OCI-LY1 (cell line): ENCODE measurements at regions not wholly inside any gene's neighbourhood (a gene's known extent, or its start where the extent isn't known, plus 50 kb on each side); places are given as distances from the start of the nearest gene placed in this dataset.

ENCODE experiments used
- H2AFZ ChIP-seq: fragments of 200-600 bp; sonication (generic), shearing (Covaris generic); 2 replicates; pipeline ENCODE4 v1.6.0; 2014; ENCODE audit warnings: antibody characterized with exemption, mild to moderate bottlenecking, low read length
- H3F3A ChIP-seq: fragments of 200-600 bp; sonication (generic), shearing (Covaris generic); 2 replicates; pipeline ENCODE4 v1.6.0; 2014; ENCODE audit warnings: mild to moderate bottlenecking, antibody characterized with exemption, low read length, moderate library complexity; ENCODE audit not compliant: insufficient read depth
- H3K27ac ChIP-seq: fragments of 200-600 bp; sonication (generic); 2 replicates; pipeline ENCODE4 v1.5.1; 2014; ENCODE audit warnings: low read length, mixed run types, mild to moderate bottlenecking, low read depth; ENCODE audit not compliant: poor library complexity, severe bottlenecking
- H3K27me3 ChIP-seq: fragments of 200-600 bp; sonication (generic); 2 replicates; pipeline ENCODE4 v1.6.0; 2014; ENCODE audit warnings: antibody characterized with exemption, mild to moderate bottlenecking, low read length, moderate library complexity; ENCODE audit not compliant: insufficient read depth
- H3K36me3 ChIP-seq: fragments of 200-600 bp; sonication (generic); 2 replicates; pipeline ENCODE4 v1.6.1; 2014; ENCODE audit warnings: mild to moderate bottlenecking, antibody characterized with exemption, low read length, moderate library complexity, mixed read lengths; ENCODE audit not compliant: insufficient read depth
- H3K4me1 ChIP-seq: fragments of 200-600 bp; sonication (generic); 2 replicates; pipeline ENCODE4 v1.5.1; 2014; ENCODE audit warnings: mild to moderate bottlenecking, low read length, moderate library complexity; ENCODE audit not compliant: insufficient read depth, severe bottlenecking
- H3K4me2 ChIP-seq: fragments of 200-600 bp; sonication (generic), shearing (Covaris generic); 2 replicates; pipeline ENCODE4 v1.6.1; 2014; ENCODE audit warnings: low read length
- H3K4me3 ChIP-seq: fragments of 200-600 bp; sonication (generic); 2 replicates; pipeline ENCODE4 v1.5.1; 2014; ENCODE audit warnings: low read length, low read depth, mild to moderate bottlenecking, mixed read lengths; ENCODE audit not compliant: poor library complexity, severe bottlenecking
- H3K79me2 ChIP-seq: fragments of 200-600 bp; shearing (Covaris generic); 2 replicates; pipeline ENCODE4 v1.6.1; 2016; ENCODE audit warnings: mixed run types, low read length, mixed read lengths; ENCODE audit not compliant: insufficient read depth
- H3K9ac ChIP-seq: fragments of 200-600 bp; sonication (generic), shearing (Covaris generic); 2 replicates; pipeline ENCODE4 v1.6.1; 2014; ENCODE audit warnings: mild to moderate bottlenecking, low read length, mixed read lengths
- H3K9me2 ChIP-seq: fragments of 200-600 bp; sonication (generic), shearing (Covaris generic); 2 replicates; pipeline ENCODE4 v1.6.1; 2014; ENCODE audit warnings: low read depth, mild to moderate bottlenecking, low read length, mixed read lengths
- H3K9me3 ChIP-seq: fragments of 200-600 bp; shearing (Covaris generic); 2 replicates; pipeline ENCODE4 v1.6.1; 2014; ENCODE audit warnings: low read length, mixed read lengths
- H4K20me1 ChIP-seq: fragments of 200-600 bp; sonication (generic), shearing (Covaris generic); 2 replicates; pipeline ENCODE4 v1.6.0; 2016; ENCODE audit warnings: mild to moderate bottlenecking, low read length; ENCODE audit not compliant: insufficient read depth
- EZH2 ChIP-seq: fragments of 200-600 bp; sonication (generic), shearing (Covaris generic); IDR thresholded peaks from 2 replicates; pipeline ENCODE4 v1.8.0; 2017; ENCODE audit warnings: borderline replicate concordance, mixed run types, mild to moderate bottlenecking, antibody characterized with exemption, low read length, moderate library complexity, mixed read lengths
- TF ChIP-seq, protein P1 (sequence below): fragments of 200-600 bp; sonication (generic), shearing (Covaris generic); IDR thresholded peaks from 2 replicates; pipeline ENCODE4 v1.5.1; 2017; ENCODE audit warnings: mild to moderate bottlenecking, antibody characterized with exemption, low read length, moderate library complexity, mixed read lengths

- no peaks in the 10 kb centered on the region for H3F3A ChIP-seq
- H3K27me3 ChIP-seq, result no peaks in the 10 kb centered on the region
- H3K4me2 ChIP-seq, result no peak overlapping the region
- H3K79me2 ChIP-seq, result no peaks in the 10 kb centered on the region
- no peak overlapping the region for H3K4me3 ChIP-seq
- H3K36me3 ChIP-seq, result no peaks in the 10 kb centered on the region
- H3K9me2 ChIP-seq, result no peaks in the 10 kb centered on the region
- H2AFZ ChIP-seq, result no peak overlapping the region
- H3K27ac ChIP-seq, result no peak overlapping the region
- no peaks in the 10 kb centered on the region for H3K9me3 ChIP-seq
- H3K9ac ChIP-seq, result no peak overlapping the region
- no peak for TF ChIP-seq EZH2
- no peaks in the 10 kb centered on the region for H4K20me1 ChIP-seq
- no peaks in the 10 kb centered on the region for H3K4me1 ChIP-seq
Measured at GRCh38 chr3:117666325-117666724, 956.7 kb downstream of the TUSC7 start.

DNA sequence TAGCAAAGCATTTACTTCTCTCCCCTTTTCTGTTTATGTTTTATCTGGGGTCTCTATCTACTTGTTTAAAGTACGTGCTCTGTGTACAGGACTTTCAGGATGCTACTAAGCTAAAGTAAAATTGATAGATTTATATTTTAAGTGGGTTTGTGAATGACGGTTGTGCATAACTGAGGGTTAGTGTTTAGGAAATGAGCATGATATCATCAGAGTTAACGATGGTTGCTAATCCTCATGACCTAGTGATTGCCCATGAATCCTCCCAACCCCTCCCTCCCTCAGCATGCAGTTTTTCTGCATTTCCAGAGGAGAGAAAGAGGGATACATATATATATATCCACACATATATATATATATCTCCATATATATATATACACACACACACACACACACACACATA is 957.2 kb downstream of the TUSC7 start:
- Histone ChIP-seq H3K9me2 (no peaks in the 10 kb centered on the region), H3K36me3 (no peaks in the 10 kb centered on the region), H3K27ac (no peak overlapping the region), H2AFZ (no peak overlapping the region), H3F3A (no peaks in the 10 kb centered on the region), H3K79me2 (no peaks in the 10 kb centered on the region), H3K4me3 (no peak overlapping the region), H3K9me3 (no peaks in the 10 kb centered on the region), H3K9ac (no peak overlapping the region), H4K20me1 (no peaks in the 10 kb centered on the region), H3K4me2 (no peak overlapping the region), H3K4me1 (no peaks in the 10 kb centered on the region), H3K27me3 (no peaks in the 10 kb centered on the region)
- no peak for TF ChIP-seq EZH2
- TF ChIP-seq, protein P1, sequence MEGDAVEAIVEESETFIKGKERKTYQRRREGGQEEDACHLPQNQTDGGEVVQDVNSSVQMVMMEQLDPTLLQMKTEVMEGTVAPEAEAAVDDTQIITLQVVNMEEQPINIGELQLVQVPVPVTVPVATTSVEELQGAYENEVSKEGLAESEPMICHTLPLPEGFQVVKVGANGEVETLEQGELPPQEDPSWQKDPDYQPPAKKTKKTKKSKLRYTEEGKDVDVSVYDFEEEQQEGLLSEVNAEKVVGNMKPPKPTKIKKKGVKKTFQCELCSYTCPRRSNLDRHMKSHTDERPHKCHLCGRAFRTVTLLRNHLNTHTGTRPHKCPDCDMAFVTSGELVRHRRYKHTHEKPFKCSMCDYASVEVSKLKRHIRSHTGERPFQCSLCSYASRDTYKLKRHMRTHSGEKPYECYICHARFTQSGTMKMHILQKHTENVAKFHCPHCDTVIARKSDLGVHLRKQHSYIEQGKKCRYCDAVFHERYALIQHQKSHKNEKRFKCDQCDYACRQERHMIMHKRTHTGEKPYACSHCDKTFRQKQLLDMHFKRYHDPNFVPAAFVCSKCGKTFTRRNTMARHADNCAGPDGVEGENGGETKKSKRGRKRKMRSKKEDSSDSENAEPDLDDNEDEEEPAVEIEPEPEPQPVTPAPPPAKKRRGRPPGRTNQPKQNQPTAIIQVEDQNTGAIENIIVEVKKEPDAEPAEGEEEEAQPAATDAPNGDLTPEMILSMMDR, result no peak

DNA sequence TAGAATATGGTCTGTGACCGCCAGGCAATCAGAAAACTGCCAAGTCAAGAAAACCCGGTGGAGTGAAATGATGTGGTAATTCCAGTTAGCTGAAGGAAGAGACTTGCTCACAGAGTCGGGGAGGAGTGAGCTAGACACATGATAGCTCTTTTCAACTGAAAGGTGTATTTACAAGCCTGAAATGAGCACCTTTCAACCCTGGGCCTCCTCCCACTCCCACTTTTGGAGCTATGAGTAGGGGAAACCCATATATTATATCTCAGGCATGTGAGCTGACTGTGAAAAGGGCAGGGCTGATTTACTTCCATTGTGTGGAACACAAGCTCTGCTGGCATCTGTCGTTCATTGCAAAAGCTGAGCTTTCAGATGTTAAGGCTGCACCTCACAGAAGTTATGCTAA is 960.2 kb downstream of the TUSC7 start:
- no peaks in the 10 kb centered on the region for H3K79me2 ChIP-seq
- H3K36me3 ChIP-seq, result no peaks in the 10 kb centered on the region
- no peak overlapping the region for H3K4me2 ChIP-seq
- H3K27ac ChIP-seq, result no peak overlapping the region
- H3K4me3 ChIP-seq, result no peak overlapping the region
- no peak overlapping the region for H3K9ac ChIP-seq
- H3K9me3 ChIP-seq, result no peaks in the 10 kb centered on the region
- no peaks in the 10 kb centered on the region for H3K4me1 ChIP-seq
- no peak overlapping the region for H2AFZ ChIP-seq
- no peaks in the 10 kb centered on the region for H4K20me1 ChIP-seq
- TF ChIP-seq EZH2, result no peak
- TF ChIP-seq, protein P1, result no peak
- H3K9me2 ChIP-seq, result no peaks in the 10 kb centered on the region
- H3F3A ChIP-seq, result no peaks in the 10 kb centered on the region
- H3K27me3 ChIP-seq, result no peaks in the 10 kb centered on the region

GRCh38 chr3:117671722-117672318 is 962.2 kb downstream of the TUSC7 start:
- Histone ChIP-seq H3K4me1 (no peaks in the 10 kb centered on the region), H3K4me3 (no peak overlapping the region)

More at GRCh38 chr3:117671722-117672318, 962.2 kb downstream of the TUSC7 start:
- Histone ChIP-seq H3K79me2 (no peaks in the 10 kb centered on the region), H2AFZ (no peak overlapping the region), H3K27me3 (no peaks in the 10 kb centered on the region), H4K20me1 (no peaks in the 10 kb centered on the region), H3K9me2 (no peaks in the 10 kb centered on the region), H3K9ac (no peak overlapping the region), H3K27ac (no peak overlapping the region), H3F3A (no peaks in the 10 kb centered on the region), H3K4me2 (no peak overlapping the region), H3K9me3 (no peaks in the 10 kb centered on the region), H3K36me3 (no peaks in the 10 kb centered on the region)
- TF ChIP-seq EZH2, result no peak
- TF ChIP-seq, protein P1, result no peak
